NCI-H2171 (cell line): ENCODE measurements at regions not wholly inside any gene's neighbourhood (a gene's known extent, or its start where the extent isn't known, plus 50 kb on each side); places are given as distances from the start of the nearest gene placed in this dataset.
"Not testable (repeated sequence)": the region's sequence is repeated elsewhere in the genome, so short reads cannot be mapped to it uniquely, and the experiment has no call there.

Experiments used
- DNase-seq: peaks from one replicate; lab custom pipeline; 2025; lab: John Stamatoyannopoulos, UW

- no peak for DNase-seq
Observed at GRCh38 chr4:58063404-58064160, 953.4 kb upstream of the IGFBP7 start.

GRCh38 chr4:58061967-58062366 lies 951.8 kb upstream of the IGFBP7 start:
- DNase-seq: no peak

GRCh38 chr4:58050439-58050838 lies 940.3 kb upstream of the IGFBP7 start:
- no peak for DNase-seq

GRCh38 chr4:58048491-58048890 lies 938.3 kb upstream of the IGFBP7 start:
- no peak for DNase-seq

- DNase-seq: no peak
Observed at GRCh38 chr4:58042176-58042575, 932.0 kb upstream of the IGFBP7 start.

GRCh38 chr4:57993944-57994343 lies 883.8 kb upstream of the IGFBP7 start:
- no peak for DNase-seq

- DNase-seq: no peak
Observed at GRCh38 chr4:57989430-57989829, 879.2 kb upstream of the IGFBP7 start.

- DNase-seq: no peak
Observed at GRCh38 chr4:57985161-57985560, 875.0 kb upstream of the IGFBP7 start.

- no peak for DNase-seq
Observed at GRCh38 chr4:57981123-57981522, 870.9 kb upstream of the IGFBP7 start.

GRCh38 chr4:57974821-57975220 lies 864.6 kb upstream of the IGFBP7 start:
- DNase-seq: no peak

GRCh38 chr4:57973819-57974218 lies 863.6 kb upstream of the IGFBP7 start:
- no peak for DNase-seq

GRCh38 chr4:57971261-57971660 lies 861.1 kb upstream of the IGFBP7 start:
- no peak for DNase-seq

GRCh38 chr4:57966987-57967760 lies 857.0 kb upstream of the IGFBP7 start:
- DNase-seq: no peak

- DNase-seq: not testable (repeated sequence)
Observed at GRCh38 chr4:57965431-57965830, 855.2 kb upstream of the IGFBP7 start.

GRCh38 chr4:57945298-57945697 lies 835.1 kb upstream of the IGFBP7 start:
- DNase-seq: no peak

GRCh38 chr4:57943682-57944081 lies 833.5 kb upstream of the IGFBP7 start:
- no peak for DNase-seq

GRCh38 chr4:57937326-57937725 lies 827.1 kb upstream of the IGFBP7 start:
- not testable (repeated sequence) for DNase-seq

- DNase-seq: no peak
Observed at GRCh38 chr4:57926311-57926710, 816.1 kb upstream of the IGFBP7 start.

- DNase-seq: no peak
Observed at GRCh38 chr4:57924951-57925350, 814.8 kb upstream of the IGFBP7 start.

GRCh38 chr4:57916479-57916878 lies 806.3 kb upstream of the IGFBP7 start:
- DNase-seq: no peak

- DNase-seq: no peak
Observed at GRCh38 chr4:57911203-57911602, 801.0 kb upstream of the IGFBP7 start.

- DNase-seq: no peak
Observed at GRCh38 chr4:57910151-57910550, 800.0 kb upstream of the IGFBP7 start.

GRCh38 chr4:57905965-57906364 lies 795.8 kb upstream of the IGFBP7 start:
- no peak for DNase-seq
